Neural progenitor cell (in vitro differentiated cells): ENCODE measurements at regions not wholly inside any gene's neighbourhood (a gene's known extent, or its start where the extent isn't known, plus 50 kb on each side); places are given as distances from the start of the nearest gene placed in this dataset.

Source experiments
- DNase-seq: peaks from one replicate; pipeline ENCODE4 v3.0.0-alpha.2; 2016; ENCODE audit warnings: low spot score
- H2AFZ ChIP-seq: fragments of 200-600 bp; sonication (generic); replicated peaks from 2 replicates; pipeline ENCODE4 v1.6.1; 2016; ENCODE audit warnings: antibody characterized with exemption
- H3F3A ChIP-seq: fragments of 200-600 bp; sonication (generic); 2 replicates; pipeline ENCODE4 v1.6.1; 2016; ENCODE audit warnings: antibody characterized with exemption, low read depth
- H3K27ac ChIP-seq: fragments of 200-600 bp; sonication (generic); 2 replicates; pipeline ENCODE4 v1.5.1; 2016; ENCODE audit warnings: mild to moderate bottlenecking
- H3K27me3 ChIP-seq: fragments of 200-600 bp; sonication (generic); 2 replicates; pipeline ENCODE4 v1.6.1; 2016; ENCODE audit warnings: mild to moderate bottlenecking, moderate library complexity
- H3K36me3 ChIP-seq: fragments of 200-600 bp; sonication (generic); 2 replicates; pipeline ENCODE4 v1.5.1; 2016
- H3K4me1 ChIP-seq: fragments of 200-600 bp; sonication (generic); 2 replicates; pipeline ENCODE4 v1.6.1; 2016; ENCODE audit warnings: mixed run types
- H3K4me2 ChIP-seq: fragments of 200-600 bp; sonication (generic); 2 replicates; pipeline ENCODE4 v1.6.1; 2016
- H3K4me3 ChIP-seq: fragments of 200-600 bp; sonication (generic); 2 replicates; pipeline ENCODE4 v1.5.1; 2016
- H3K79me2 ChIP-seq: fragments of 200-600 bp; sonication (generic); 2 replicates; pipeline ENCODE4 v1.6.1; 2016; ENCODE audit warnings: low read depth
- H3K9ac ChIP-seq: fragments of 200-600 bp; sonication (generic); 2 replicates; pipeline ENCODE4 v1.6.1; 2016
- H3K9me3 ChIP-seq: fragments of 200-600 bp; sonication (generic); 2 replicates; pipeline ENCODE4 v1.5.1; 2016; ENCODE audit warnings: low read depth
- H4K20me1 ChIP-seq: fragments of 200-600 bp; sonication (generic); 2 replicates; pipeline ENCODE4 v1.6.1; 2016; ENCODE audit warnings: low read depth
- H3K27ac Mint-ChIP-seq: 3 replicates; pipeline ENCODE4 v1.8.0; 2021; ENCODE audit warnings: mixed read lengths
- H3K27me3 Mint-ChIP-seq: 2 replicates; pipeline ENCODE4 v1.8.0; 2022; ENCODE audit warnings: low read depth, mild to moderate bottlenecking, inconsistent platforms, moderate library complexity, mixed read lengths; ENCODE audit not compliant: insufficient read depth
- H3K36me3 Mint-ChIP-seq: 3 replicates; pipeline ENCODE4 v1.8.0; 2021; ENCODE audit warnings: mixed read lengths
- H3K4me1 Mint-ChIP-seq: 3 replicates; pipeline ENCODE4 v1.8.0; 2021; ENCODE audit warnings: mixed read lengths
- H3K4me3 Mint-ChIP-seq: 3 replicates; pipeline ENCODE4 v1.8.0; 2021; ENCODE audit warnings: mild to moderate bottlenecking, moderate library complexity, mixed read lengths
- H3K9me3 Mint-ChIP-seq: 3 replicates; pipeline ENCODE4 v1.8.0; 2020; ENCODE audit warnings: mixed read lengths
- EZH2 ChIP-seq: fragments of 200-600 bp; sonication (generic); IDR thresholded peaks from 2 replicates; pipeline ENCODE4 v1.6.1; 2017; ENCODE audit warnings: antibody characterized with exemption, mild to moderate bottlenecking, moderate library complexity
- EZH2phosphoT487 ChIP-seq: fragments of 200-600 bp; sonication (generic); IDR thresholded peaks from 2 replicates; pipeline ENCODE4 v1.6.1; 2017; ENCODE audit warnings: antibody characterized with exemption
- TF ChIP-seq, protein P1 (sequence below): fragments of 200-600 bp; sonication (generic); IDR thresholded peaks from 2 replicates; pipeline ENCODE4 v1.5.1; 2017; ENCODE audit warnings: antibody characterized with exemption, mild to moderate bottlenecking

DNA sequence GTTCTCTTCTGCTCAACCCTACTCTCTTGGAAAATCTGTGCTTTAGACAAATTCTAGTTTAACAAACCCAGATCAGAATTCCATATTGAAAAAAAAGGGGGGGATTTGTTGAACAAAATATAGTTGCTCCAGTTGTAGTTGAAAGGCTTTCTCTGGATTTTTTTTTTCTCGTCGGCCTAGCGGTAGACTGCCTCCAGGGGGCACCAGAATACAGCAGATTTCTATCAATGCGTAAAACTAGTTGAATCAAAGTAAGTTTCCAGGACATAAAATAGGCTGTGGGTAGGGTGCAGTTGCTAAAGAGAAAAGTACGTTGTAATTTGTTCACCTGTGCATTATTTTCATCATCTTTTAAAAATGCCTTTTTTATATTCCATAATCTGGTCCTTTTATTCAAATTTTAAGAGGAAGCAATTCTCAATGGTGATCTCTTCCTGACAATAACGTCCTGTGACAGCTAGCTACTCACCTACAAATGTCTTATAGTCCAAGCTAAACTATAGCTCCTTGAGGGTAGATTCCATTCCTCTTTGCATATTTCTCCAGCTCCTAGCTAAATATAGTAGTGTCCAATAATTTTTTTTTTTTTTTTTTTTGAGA, 105.4 kb downstream of the PERP start:
- no peaks in the 10 kb centered on the region for H3K79me2 ChIP-seq
- peaks cover 8% of the 10 kb centered on the region for H3K9me3 Mint-ChIP-seq
- no peaks in the 10 kb centered on the region for H3K36me3 Mint-ChIP-seq
- no peaks in the 10 kb centered on the region for H3K36me3 ChIP-seq
- no peak overlapping the region for H3K4me2 ChIP-seq
- H3F3A ChIP-seq = no peaks in the 10 kb centered on the region
- no peaks in the 10 kb centered on the region for H4K20me1 ChIP-seq
- H3K4me3 ChIP-seq = no peak overlapping the region
- H3K4me1 ChIP-seq = peaks cover 6% of the 10 kb centered on the region
- H3K27ac Mint-ChIP-seq = no peak overlapping the region
- peak overlapping the region; percentile 35 for H2AFZ ChIP-seq
- peaks cover 3% of the 10 kb centered on the region for H3K9me3 ChIP-seq
- H3K27ac ChIP-seq = no peak overlapping the region
- H3K4me1 Mint-ChIP-seq = no peaks in the 10 kb centered on the region
- peaks cover 4% of the 10 kb centered on the region for H3K27me3 Mint-ChIP-seq
- H3K9ac ChIP-seq = no peak overlapping the region
- H3K4me3 Mint-ChIP-seq = no peak overlapping the region
- no peaks in the 10 kb centered on the region for H3K27me3 ChIP-seq
- TF ChIP-seq, protein P1, sequence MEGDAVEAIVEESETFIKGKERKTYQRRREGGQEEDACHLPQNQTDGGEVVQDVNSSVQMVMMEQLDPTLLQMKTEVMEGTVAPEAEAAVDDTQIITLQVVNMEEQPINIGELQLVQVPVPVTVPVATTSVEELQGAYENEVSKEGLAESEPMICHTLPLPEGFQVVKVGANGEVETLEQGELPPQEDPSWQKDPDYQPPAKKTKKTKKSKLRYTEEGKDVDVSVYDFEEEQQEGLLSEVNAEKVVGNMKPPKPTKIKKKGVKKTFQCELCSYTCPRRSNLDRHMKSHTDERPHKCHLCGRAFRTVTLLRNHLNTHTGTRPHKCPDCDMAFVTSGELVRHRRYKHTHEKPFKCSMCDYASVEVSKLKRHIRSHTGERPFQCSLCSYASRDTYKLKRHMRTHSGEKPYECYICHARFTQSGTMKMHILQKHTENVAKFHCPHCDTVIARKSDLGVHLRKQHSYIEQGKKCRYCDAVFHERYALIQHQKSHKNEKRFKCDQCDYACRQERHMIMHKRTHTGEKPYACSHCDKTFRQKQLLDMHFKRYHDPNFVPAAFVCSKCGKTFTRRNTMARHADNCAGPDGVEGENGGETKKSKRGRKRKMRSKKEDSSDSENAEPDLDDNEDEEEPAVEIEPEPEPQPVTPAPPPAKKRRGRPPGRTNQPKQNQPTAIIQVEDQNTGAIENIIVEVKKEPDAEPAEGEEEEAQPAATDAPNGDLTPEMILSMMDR = peak; percentile 97
- TF ChIP-seq EZH2 (no peak), EZH2phosphoT487 (no peak)
- DNase-seq = peak; percentile 70

DNA sequence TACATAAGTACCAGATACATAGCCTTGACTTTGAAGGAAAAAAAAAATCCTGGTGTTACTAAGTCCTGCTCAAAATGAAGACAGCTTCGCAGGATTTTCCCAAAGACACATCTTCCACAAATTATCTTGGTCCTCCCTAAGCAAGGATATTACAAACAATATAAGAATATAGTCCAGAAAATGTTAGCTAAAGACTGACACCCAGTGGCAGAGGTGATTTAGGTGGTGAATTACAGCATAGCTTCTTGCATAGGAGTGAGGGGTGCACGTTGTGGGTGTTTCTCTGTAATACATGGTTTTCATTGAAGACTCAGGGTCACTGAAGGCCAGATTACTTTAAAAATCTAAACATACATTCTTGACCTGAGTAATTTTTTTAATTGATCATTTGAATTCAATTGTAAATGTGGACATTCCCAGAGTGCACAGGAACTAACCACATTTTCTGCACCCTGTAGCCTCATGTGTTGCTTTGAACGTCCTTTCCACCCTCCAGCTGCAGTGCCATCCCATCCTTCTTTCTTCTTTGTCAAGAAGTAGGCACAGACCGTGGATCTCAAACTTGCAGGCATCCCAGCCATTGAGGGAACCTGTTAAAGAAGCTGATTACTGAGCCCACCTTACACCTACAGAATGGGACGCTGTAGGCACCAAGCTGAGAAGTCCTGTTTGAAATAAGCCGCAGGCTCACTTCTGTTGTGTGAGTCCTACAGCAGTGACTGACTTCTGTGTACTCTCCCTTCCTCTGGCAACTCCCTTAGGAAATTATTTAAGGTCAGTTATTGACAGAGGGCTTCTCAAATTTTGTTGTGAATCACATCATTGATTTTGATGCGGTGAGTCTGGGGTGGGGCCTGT, 102.6 kb downstream of the PERP start:
- no peak overlapping the region for H3K27ac ChIP-seq
- no peaks in the 10 kb centered on the region for H3K36me3 ChIP-seq
- Mint-ChIP-seq H3K4me3 (no peak overlapping the region), H3K27ac (no peak overlapping the region), H3K36me3 (no peaks in the 10 kb centered on the region), H3K27me3 (peaks cover 6% of the 10 kb centered on the region), H3K9me3 (no peaks in the 10 kb centered on the region), H3K4me1 (no peaks in the 10 kb centered on the region)
- TF ChIP-seq EZH2 = no peak
- TF ChIP-seq EZH2phosphoT487 = no peak
- TF ChIP-seq, protein P1 = peak; percentile 65
- H3K9ac ChIP-seq = no peak overlapping the region
- no peaks in the 10 kb centered on the region for H3K79me2 ChIP-seq
- peak overlapping the region; percentile 79 for H2AFZ ChIP-seq
- H3K4me2 ChIP-seq = no peak overlapping the region
- no peaks in the 10 kb centered on the region for H3K9me3 ChIP-seq
- no peaks in the 10 kb centered on the region for H3K27me3 ChIP-seq
- H3F3A ChIP-seq = no peaks in the 10 kb centered on the region
- no peak overlapping the region for H3K4me3 ChIP-seq
- peaks cover 9% of the 10 kb centered on the region for H3K4me1 ChIP-seq
- DNase-seq = peak; percentile 35
- no peaks in the 10 kb centered on the region for H4K20me1 ChIP-seq

DNA sequence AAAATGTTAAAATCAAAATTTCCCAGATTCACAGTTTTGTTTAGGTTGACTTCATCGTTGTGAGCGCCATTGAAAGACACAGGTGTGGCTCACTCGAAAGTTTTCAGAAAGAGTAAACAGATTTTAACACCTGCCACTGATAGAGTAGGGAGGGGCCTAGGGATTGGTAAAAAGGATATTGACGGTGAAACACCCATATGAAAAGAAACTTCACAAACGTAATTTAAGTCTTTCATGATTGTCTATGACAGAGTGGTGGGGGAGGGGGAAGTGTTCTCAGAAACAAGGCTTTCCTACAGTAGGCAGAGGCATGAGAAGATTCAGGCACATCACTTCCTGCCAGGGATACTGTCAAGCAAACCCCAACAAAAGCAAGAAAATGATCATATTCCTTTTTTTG, 101.4 kb downstream of the PERP start:
- H3K27me3 ChIP-seq = no peaks in the 10 kb centered on the region
- Mint-ChIP-seq H3K4me3 (no peak overlapping the region), H3K4me1 (no peaks in the 10 kb centered on the region), H3K9me3 (no peaks in the 10 kb centered on the region), H3K27me3 (peaks cover 6% of the 10 kb centered on the region), H3K36me3 (no peaks in the 10 kb centered on the region), H3K27ac (no peak overlapping the region)
- H3K9me3 ChIP-seq = no peaks in the 10 kb centered on the region
- no peak overlapping the region for H3K4me2 ChIP-seq
- H3K4me3 ChIP-seq = no peak overlapping the region
- DNase-seq = no peak
- H3K9ac ChIP-seq = no peak overlapping the region
- H3K4me1 ChIP-seq = peaks cover 9% of the 10 kb centered on the region
- no peaks in the 10 kb centered on the region for H3F3A ChIP-seq
- no peaks in the 10 kb centered on the region for H3K79me2 ChIP-seq
- no peaks in the 10 kb centered on the region for H3K36me3 ChIP-seq
- TF ChIP-seq EZH2phosphoT487 (no peak), EZH2 (no peak)
- TF ChIP-seq, protein P1 = no peak
- H4K20me1 ChIP-seq = no peaks in the 10 kb centered on the region
- no peak overlapping the region for H2AFZ ChIP-seq
- no peak overlapping the region for H3K27ac ChIP-seq
